Spleen (tissue), 7 donors: ENCODE measurements at regions not wholly inside any gene's neighbourhood (a gene's known extent, or its start where the extent isn't known, plus 50 kb on each side); places are given as distances from the start of the nearest gene placed in this dataset.

Experiments used
- POLR2A ChIP-seq, 3 donors: fragments of 450-650 bp; IDR thresholded peaks; one replicate each; pipeline ENCODE4 v1.5.1; 2017; ENCODE audit warnings: antibody characterized with exemption in 3 of 3, mild to moderate bottlenecking in 1 of 3
- POLR2AphosphoS5 ChIP-seq, 3 donors: sonication (generic); formaldehyde crosslinking; IDR thresholded peaks; one replicate each; pipeline ENCODE4 v1.5.1; 2017; ENCODE audit warnings: antibody characterized with exemption in 3 of 3
- TF ChIP-seq, protein P1 (sequence below), 11 experiments: fragments of 200-600 bp in 7 of 11; fragments of 450-650 bp in 4 of 11; sonication (generic) in 4 of 11; IDR thresholded peaks in 8 of 11; conservative IDR thresholded peaks in 3 of 11; 1 replicate in 7 of 11; 2 replicates in 4 of 11; pipeline versions ENCODE4 v1.4.0 to v1.8.0; 2016 to 2021; ENCODE audit warnings: antibody characterized with exemption in 11 of 11, inconsistent platforms in 4 of 11, mild to moderate bottlenecking in 1 of 11
- donor health status: DM: no; HTN: no; CAD: no; lungs with moderate emphysema.
- donor health status: DM: no; HTN: no; CAD: no.
- donor health status: DM: no; HTN: no; CAD: no.

DNA sequence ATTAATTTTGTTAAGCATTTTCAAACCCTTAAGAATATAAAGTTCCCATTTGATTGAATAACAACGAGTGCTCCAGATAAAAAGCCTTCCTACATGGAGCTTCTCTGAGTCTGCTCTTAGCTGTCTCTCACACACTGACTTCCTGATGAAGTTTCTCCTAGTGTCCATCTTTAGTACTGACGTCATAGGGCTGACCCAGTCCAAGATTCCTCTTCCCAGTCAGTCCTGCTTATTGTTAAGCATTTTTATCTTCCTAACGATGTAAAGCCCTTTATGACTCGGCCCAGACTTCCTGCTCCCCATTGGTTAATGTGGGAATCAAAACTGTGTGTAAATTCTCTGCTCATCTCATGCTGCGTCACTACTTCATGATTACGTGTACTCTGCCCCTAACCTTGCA is 398.8 kb downstream of the TFEC start:
- TF ChIP-seq, protein P1, sequence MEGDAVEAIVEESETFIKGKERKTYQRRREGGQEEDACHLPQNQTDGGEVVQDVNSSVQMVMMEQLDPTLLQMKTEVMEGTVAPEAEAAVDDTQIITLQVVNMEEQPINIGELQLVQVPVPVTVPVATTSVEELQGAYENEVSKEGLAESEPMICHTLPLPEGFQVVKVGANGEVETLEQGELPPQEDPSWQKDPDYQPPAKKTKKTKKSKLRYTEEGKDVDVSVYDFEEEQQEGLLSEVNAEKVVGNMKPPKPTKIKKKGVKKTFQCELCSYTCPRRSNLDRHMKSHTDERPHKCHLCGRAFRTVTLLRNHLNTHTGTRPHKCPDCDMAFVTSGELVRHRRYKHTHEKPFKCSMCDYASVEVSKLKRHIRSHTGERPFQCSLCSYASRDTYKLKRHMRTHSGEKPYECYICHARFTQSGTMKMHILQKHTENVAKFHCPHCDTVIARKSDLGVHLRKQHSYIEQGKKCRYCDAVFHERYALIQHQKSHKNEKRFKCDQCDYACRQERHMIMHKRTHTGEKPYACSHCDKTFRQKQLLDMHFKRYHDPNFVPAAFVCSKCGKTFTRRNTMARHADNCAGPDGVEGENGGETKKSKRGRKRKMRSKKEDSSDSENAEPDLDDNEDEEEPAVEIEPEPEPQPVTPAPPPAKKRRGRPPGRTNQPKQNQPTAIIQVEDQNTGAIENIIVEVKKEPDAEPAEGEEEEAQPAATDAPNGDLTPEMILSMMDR (IDR thresholded peaks at IDR 0.05 in 8 of 11, conservative IDR thresholded peaks at IDR 0.05 in 3 of 11), result no peak
- TF ChIP-seq POLR2AphosphoS5 (IDR thresholded peaks at IDR 0.05), result no peak
- no peak for TF ChIP-seq POLR2A (IDR thresholded peaks at IDR 0.05)
